ACHN (cell line): ENCODE measurements at regions not wholly inside any gene's neighbourhood (a gene's known extent, or its start where the extent isn't known, plus 50 kb on each side); places are given as distances from the start of the nearest gene placed in this dataset.
A peak's percentile ranks its signal among the peaks of the same experiment; 100 is the strongest.

ENCODE experiments used
- DNase-seq: peaks from one replicate; pipeline ENCODE4 v3.0.0-alpha.2; 2015
- in situ Hi-C: cut with HindIII; loops from 2 replicates; pipeline ENCODE4 v1.10.0; 2017; ENCODE audit warnings: low sequenced_read_pairs, low pct_ligation_motif_present, low pct_unique_long_range_greater_than_20kb

DNA sequence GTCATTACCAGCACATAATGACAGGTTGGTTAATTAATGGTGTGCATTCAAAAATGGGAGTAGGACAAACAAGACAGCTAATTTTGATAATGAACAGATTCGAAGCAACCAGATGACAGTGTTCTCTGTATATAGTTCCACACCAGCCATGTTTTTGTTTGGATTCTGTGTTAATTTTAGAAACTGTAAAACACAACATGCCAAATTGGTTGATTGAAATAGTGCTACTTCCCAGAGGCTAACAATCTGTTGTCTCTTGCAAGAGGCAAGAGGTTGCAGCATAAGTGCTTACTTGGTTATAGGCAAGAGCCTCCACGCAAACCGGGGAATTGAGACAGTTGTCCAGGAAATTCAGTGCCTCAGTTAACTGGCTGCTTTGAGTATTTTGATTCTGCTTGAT lies 170.2 kb upstream of the HABP2 start:
- in situ Hi-C loops, result no loop called here

DNA sequence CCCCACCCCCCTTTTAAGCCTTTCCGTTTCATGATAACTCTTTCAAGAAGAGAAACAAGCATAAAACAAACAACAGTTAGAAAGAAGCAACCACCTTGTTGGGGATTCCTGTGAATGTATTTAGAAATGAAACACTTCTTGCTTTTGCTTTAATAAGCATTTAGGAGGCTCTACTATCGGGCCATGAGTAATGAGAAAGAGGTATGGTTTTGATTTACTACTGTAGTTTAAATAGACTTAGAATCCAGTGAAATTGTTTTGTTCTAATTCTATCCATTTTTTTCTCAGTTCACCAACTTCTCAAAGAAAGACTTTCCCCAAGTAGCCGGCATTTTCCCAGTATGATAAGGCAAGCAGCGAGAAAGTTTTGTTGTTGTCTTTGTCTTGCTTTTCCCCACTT lies 168.7 kb upstream of the HABP2 start:
- DNase-seq, result no peak
- in situ Hi-C loops, result no loop called here

More for the DNA sequence above, 170.2 kb upstream of the HABP2 start:
- DNase-seq, result no peak

DNA sequence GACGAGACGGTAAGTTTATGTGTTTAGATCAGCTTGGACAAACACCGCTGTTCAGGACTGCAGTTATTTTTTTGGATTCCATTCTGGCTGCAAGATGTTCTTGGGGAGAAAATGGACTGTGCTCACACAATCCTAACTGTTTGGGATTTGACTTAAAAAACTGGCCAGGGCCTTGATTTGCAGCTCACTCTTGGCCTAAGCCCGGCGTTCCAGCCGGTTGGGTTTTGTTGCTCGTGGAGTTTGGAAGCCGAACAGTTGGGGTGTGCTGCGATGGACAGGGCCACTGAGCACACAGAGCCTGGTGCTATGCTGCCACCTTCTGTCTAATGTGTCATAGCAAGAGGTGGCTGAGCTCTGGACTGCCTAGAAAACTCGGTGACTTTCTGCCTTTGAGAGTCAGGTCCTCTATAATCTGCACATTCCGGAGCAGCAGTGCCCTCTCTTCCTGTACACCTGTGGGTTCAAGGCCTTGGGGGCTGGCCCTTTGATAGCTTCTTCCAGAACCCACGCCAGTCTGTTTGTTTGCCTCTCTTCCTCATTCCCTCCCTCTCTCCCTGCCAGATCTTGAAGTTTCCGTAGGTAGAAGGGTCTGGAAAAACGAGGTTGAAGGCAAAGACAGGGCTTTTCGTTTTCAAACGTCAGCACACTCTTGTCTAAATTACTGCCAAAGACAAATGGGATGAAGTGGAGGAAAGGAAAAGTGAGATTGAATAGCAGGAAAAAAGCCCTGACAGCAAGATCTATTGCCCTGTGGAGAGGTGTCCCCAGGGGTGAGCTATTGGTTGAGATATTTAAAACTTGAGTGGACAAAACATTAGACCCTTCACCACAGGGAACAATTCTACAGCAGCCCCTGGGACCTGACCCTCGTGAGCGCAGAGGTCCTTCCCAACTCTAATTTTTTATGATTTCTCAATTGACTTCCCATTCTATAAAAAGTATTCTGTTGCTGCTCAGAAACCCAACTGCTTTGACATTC lies 167.5 kb upstream of the HABP2 start:
- DNase-seq, result peak; percentile 85
- in situ Hi-C loops, result no loop called here

DNA sequence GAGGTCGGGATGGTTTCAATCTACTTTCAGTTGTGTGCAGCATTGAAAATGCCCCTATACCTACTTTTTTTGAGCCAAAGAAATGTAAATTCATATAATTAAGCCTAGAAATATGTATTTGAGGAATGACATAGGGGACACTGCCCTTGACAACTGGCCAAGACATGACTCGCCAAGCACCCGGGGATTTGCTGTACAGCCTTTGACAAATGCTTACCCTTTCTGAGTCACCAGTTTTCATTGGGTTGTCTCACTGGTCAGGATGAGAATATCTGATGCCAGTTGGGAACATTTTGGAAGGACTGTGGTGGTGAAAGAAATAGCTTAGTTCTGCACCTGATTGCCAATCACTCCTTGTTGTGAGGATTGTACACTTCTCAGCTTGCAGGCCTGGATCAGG lies 166.8 kb upstream of the HABP2 start:
- in situ Hi-C loops, result no loop called here
- peak; percentile 5 for DNase-seq

DNA sequence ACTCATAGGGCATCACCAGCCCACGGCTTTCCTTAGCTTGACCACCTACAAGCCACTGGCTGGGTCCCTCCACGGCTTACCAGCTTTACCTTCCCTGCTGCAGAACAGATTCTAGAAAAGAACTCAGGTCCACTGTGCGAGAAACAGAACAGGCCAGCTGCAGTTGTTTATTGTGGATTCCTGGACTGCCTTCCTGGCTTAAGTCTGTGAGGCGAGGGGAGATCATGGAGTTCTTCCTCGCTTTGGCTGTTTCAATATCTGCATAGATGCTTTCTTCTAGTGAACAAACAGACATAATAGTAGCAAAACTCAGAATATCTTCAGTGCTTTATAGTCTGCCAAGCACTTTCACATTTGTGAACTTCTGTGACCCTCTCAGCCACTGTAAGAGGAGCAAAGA lies 162.9 kb upstream of the HABP2 start:
- no peak for DNase-seq
- in situ Hi-C loops, result no loop called here

DNA sequence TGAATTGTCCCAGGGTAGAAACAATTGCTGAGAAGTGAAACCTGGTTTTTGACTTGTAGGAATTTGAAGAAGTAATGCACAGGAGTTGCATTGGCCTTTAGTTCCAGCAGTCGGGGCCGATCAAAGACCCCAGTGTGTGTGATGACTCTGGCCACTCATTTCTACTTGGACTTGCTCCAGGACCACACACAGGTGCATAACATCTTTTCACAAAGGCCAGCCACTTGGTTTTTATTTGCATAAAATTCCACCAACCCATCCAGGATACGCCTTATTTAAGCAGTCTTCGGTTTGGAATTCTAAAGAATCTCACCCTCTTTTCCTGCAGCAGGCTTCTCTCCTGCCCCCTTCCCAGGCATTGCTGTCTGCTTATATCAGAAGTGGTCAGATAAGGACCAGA lies 162.0 kb upstream of the HABP2 start:
- in situ Hi-C loops, result no loop called here
- DNase-seq, result no peak

DNA sequence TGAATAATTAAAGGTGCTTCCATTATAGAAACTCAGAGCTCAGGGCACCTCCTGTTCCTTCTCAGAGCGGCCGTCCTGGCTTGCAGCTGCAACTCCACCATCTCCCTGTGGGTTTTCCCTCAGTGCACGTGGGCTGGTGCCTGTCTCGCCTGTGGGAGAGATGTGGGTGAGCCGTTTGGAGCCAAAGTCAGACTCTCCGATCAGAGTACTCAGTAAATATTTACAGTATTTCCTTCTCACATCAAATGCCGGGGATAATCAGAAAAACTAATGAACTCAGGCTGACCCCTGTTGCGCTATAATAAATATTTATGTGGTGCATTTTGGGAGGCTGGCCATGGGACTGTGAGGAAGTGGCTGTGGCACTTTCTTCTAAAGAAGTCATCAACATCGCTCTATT lies 155.8 kb upstream of the HABP2 start:
- in situ Hi-C loops, result no loop called here
- no peak for DNase-seq

DNA sequence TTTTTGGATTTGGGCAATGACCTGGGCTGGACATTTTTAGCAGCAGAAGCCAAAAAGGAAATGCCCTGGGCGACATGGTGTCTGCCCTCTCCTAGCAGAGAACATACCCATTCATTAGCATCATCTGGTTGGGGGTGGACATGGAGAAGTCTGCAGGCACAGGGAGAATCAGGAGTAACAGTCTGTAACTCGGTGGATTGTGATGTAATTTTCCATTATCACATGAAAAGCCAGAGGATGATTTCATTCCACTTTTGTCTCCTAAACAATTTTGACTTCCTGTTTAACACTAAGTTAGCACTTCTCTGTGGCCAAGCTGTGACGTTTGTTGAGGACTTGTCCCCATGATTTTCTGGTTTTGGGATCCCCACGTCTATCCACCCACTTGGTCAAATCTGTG lies 153.8 kb upstream of the HABP2 start:
- in situ Hi-C loops, result no loop called here
- DNase-seq, result no peak

DNA sequence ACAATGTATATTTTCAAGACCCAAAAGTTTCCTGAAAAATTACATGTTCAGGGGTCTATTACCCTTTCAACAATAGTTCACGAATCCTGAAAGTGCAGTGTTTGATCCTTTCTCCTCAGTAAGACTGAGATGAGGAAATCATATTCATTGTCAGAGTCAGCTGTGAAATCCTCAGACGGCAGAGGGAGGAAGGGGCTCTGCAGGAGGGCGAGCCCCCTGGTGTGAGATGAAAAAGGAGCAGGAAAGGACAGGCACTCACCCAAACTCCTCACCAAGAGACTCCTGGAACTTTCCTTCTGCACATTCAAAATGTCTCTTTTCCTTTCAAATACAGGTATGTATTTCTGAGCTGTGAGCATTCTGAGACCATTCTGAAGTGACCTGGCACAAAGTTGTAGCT lies 150.3 kb upstream of the HABP2 start:
- in situ Hi-C loops, result no loop called here
- DNase-seq, result no peak

DNA sequence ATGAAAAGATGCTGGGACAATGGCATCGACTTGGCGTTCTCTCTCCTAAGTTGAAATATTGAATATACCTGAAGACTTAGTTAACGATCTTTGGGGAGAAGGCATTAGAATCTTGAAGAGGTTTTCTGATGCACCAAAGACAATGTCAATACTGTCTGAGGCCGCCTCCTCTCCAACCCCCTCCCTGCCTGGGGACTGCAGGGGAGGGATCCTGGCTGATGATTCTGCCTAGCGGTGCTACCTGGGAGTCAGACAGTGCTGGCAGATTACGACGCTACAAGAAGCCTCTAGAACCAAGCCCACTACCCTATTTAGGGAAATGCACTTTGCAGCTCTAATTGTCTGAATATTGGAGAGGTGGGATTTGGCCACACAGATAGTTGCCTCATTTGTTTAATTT lies 145.6 kb upstream of the HABP2 start:
- DNase-seq, result no peak
- in situ Hi-C loops, result no loop called here

DNA sequence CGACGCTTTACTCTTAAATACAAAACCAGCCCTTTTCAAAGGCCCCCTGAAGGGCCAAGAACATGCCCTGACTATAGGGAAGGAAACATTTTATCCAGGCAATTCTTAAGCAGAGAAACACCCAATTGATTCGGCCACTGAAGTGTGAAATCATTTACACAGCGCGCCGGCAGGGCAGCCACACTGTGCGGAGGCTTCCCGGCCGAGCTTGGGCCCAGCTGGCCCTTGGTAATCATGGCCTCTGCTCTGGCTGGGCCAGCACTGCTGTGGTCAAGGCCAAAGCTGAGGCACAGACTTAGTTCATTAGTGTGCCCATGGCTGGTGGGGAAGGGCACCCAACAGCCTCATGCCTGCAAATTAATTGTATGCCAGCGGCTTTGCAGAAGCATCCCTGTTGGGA lies 143.7 kb upstream of the HABP2 start:
- in situ Hi-C loops, result no loop called here

DNA sequence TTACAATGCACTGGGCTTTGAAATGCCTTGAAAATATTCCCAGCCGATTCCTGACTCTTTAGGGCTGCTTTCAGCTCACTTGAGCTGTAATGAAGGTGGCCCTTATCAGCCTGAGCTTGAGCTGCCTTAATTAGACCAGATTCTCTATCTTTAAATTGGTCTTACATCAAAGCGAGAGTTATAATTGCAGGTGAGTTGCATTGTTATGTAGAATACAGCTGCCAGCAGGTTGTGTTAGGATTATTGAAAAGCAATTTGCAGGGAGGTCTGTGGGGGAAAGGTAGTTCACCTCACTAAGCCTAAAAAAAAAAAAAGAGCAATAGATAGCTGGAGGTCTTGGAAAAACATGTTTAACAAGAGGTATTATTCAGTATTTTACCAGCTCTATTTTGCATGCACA lies 142.2 kb upstream of the HABP2 start:
- no peak for DNase-seq
- in situ Hi-C loops, result no loop called here

More for the DNA sequence above, 143.7 kb upstream of the HABP2 start:
- no peak for DNase-seq

DNA sequence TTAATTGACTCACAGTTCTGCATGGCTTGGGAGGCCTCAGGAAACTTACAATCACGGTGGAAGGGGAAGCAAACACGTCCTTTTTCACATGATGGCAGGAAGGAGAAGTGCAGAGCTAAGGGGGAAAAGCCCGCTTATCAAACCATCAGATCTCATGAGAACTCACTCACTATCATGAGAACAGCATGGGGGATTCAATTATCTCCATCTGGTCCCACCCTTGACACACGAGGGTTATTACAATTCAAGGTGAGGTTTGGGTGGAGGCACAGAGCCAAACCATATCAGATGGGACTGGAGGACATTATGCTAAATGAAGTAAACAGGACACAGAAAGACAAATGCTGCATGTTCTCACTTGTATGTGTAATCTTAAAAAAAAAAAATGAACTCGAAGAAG lies 141.4 kb upstream of the HABP2 start:
- in situ Hi-C loops, result no loop called here
- no peak for DNase-seq

DNA sequence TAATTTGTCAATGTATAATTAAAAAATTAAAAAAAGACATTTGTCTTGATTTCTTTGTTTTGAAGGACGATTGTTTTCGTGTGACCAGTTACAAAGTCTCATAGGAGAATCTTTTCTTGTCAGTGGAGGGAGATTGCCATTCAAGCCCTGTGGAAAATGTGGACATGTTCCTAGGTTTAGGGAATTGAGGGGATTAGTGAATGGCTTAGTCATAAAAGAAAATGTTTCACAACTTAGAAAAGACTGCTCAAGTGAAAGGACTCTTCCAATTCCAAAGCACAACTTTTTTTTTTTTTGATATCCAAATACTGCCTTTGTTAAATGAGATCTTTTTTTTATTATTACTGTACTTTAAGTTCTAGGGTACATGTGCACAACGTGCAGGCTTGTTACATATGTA lies 140.7 kb upstream of the HABP2 start:
- DNase-seq, result no peak
- in situ Hi-C loops, result no loop called here

DNA sequence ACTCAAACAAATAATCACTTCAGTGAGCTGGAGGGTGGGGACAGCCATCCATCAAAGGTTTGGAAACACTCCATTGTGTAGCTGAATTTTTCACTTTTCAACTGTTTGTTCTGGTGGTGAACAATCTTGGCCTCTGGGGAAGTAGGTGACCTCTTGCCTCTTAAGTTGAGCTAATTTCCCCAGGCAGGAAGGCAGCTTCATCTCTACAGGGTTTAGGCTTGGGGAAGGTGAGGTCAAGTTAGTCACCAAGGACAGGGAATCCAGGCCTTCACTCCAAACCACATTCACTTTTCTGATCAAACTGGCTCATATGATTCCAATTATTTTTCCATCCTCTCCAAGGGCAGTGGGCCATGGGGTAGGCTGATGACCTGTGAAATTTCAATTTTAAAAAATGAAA lies 138.3 kb upstream of the HABP2 start:
- in situ Hi-C loops, result no loop called here
- no peak for DNase-seq

DNA sequence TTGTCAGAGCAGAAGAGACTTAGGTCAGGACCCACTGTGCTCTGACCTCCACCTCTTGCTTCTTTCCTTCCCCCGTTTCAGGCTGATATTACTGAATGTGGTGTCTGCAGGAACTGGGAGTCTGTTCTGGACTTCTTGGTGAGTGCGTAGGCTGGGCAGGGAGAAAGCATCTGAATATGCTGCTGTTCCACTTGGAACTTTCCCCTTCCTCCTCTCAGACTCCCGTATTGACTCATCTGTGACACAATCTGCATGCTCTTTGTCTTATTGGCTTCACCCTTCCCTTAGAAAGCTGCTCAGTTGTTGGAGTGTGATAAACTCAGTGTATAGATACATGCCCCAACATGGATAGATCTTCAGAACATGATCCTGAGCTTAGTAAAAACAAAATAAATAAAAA lies 137.6 kb upstream of the HABP2 start:
- DNase-seq, result no peak
- in situ Hi-C loops, result no loop called here

DNA sequence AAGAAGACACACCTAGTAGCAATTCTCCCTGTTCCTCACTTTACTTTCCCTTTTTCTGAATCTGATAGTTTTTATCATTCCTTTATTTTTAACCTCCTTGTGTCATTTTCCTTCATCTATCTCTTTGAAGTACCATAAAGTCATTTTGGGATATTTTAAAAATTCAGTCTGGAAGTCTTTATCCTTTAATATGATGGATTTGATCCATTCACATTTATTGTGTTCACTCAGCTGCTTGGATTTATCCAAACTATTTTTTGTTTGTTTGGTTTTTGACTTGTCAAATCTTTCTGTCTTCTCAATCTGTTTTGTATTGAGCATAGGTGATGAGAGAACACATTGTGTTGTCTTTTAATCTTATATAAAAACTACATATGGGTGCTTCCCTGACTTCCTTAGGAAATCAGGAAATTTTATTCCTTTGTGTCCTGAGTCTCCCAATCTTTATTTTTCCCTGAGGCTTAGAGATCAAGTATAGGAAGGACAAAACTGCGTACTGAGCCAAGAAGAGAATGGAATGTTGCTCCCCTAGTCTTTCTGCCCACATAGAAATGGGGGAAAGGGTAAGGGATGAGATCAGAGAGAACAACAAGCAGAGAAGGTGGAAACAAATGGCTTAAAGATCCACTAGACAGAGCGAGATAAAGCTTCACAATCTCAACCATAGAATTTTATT lies 132.7 kb upstream of the HABP2 start:
- in situ Hi-C loops, result no loop called here
- DNase-seq, result no peak

DNA sequence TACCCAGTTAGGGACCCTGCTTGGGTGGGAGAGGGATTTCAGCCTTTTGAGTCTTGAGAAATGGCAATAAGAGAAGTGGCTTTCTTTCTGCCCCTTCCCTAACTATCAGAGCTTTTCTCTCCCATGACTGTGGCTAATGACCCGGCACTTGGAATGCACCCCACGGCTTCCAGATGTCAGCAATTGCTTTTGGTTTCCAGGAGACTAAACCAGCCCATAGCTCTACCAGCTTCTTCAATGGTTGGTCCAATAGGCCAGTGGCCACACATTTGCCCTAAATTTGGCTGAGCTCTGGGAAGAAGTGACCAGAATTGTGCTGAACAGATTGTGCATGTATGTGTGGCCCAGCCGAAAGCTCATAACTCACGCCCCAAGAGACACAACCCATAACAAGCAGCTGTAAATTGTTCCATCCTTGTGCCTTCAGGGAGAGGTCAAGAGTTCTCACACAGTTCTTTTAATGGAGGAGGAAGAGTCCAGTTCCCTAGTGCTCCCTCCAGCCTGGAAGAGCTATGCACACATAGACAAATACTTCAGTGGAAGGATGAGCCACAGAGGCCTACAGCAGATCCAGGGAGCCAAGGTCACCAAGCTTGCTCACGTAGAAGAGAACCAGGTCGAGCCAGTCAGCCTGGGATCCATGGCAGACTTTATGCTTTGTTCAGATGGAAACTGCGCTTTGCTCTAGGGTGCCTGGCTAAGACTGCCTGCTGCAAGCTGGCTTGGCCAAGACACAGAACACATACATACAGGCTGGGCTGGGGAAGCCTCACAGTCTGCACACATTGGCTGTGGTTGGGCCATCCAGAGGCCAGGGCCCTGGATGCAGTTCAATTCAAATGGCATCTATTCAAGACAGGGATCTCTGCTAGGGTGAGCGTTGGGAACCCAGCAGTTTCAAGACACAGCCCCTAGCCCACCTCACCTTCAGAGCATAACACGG lies 131.8 kb upstream of the HABP2 start:
- in situ Hi-C loops, result no loop called here

DNA sequence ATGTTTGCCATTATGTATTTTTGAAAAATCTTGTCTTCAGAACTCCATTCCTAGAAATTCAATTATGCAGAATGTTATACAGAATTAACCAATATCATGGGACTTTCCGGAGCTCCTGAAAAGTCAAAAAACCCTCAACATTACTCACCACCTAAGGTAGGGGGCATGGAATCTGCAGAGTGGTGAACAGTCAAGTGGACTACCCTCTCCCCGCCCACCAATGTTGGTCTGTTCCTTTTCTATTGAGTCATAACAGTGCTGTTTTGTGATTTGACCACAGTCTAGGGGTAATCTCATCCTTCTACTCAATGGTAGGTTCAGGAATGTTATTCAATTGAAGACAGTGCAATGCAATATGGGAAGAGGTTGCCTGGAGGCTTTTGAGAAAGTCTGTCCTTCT lies 130.5 kb upstream of the HABP2 start:
- no peak for DNase-seq
- in situ Hi-C loops, result no loop called here

More for the DNA sequence above, 131.8 kb upstream of the HABP2 start:
- no peak for DNase-seq
